Esophagus squamous epithelium (tissue), 4 donors: ENCODE measurements at regions not wholly inside any gene's neighbourhood (a gene's known extent, or its start where the extent isn't known, plus 50 kb on each side); places are given as distances from the start of the nearest gene placed in this dataset.

ENCODE experiments used
- POLR2A ChIP-seq, 4 donors: fragments of 450-650 bp; IDR thresholded peaks; one replicate each; pipeline ENCODE4 v1.6.1; 2017; ENCODE audit warnings: antibody characterized with exemption in 4 of 4, mild to moderate bottlenecking in 4 of 4, moderate library complexity in 3 of 4
- TF ChIP-seq, protein P1 (sequence below), 6 experiments: fragments of 450-650 bp in 4 of 6; fragments of 200-600 bp in 2 of 6; sonication (generic) in 2 of 6; IDR thresholded peaks; one replicate each; pipeline ENCODE4 v1.5.1; 2016 to 2019; ENCODE audit warnings: antibody characterized with exemption in 6 of 6, mild to moderate bottlenecking in 4 of 6, moderate library complexity in 4 of 6

DNA sequence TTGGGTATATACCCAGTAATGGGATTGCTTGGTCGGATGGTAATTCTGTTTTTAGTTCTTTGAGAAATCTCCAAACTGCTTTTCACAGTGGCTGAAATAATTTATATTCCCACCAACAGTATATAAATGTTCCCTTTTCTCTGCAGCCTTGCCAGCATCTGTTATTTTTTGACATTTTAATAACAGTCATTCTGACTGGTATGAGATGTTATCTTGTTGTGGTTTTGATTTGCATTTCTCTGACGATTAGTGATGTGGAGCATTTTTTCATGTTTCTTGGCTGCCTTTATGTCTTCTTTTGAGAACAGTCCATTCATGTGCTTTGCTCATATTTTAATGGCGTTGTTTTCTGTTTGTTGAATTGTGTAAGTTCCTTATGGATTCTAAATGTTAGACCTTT, 641.6 kb downstream of the HACE1 start:
- TF ChIP-seq, protein P1, sequence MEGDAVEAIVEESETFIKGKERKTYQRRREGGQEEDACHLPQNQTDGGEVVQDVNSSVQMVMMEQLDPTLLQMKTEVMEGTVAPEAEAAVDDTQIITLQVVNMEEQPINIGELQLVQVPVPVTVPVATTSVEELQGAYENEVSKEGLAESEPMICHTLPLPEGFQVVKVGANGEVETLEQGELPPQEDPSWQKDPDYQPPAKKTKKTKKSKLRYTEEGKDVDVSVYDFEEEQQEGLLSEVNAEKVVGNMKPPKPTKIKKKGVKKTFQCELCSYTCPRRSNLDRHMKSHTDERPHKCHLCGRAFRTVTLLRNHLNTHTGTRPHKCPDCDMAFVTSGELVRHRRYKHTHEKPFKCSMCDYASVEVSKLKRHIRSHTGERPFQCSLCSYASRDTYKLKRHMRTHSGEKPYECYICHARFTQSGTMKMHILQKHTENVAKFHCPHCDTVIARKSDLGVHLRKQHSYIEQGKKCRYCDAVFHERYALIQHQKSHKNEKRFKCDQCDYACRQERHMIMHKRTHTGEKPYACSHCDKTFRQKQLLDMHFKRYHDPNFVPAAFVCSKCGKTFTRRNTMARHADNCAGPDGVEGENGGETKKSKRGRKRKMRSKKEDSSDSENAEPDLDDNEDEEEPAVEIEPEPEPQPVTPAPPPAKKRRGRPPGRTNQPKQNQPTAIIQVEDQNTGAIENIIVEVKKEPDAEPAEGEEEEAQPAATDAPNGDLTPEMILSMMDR (IDR thresholded peaks at IDR 0.05) = no peak
- TF ChIP-seq POLR2A (IDR thresholded peaks at IDR 0.05) = no peak
